ENCODE measurements at regions not wholly inside any gene's neighbourhood (a gene's known extent, or its start where the extent isn't known, plus 50 kb on each side); places are given as distances from the start of the nearest gene placed in this dataset.

GRCh38 chr22:45061332-45061731 is 51.5 kb upstream of the PHF21B start:
- DNase-seq, result no peak
- no peak for TF ChIP-seq POLR2A (IDR thresholded peaks at IDR 0.05)
- no peak for TF ChIP-seq CTCF (IDR thresholded peaks at IDR 0.05)
- Histone ChIP-seq H3K27ac (no peak overlapping the region), H3K4me3 (no peak overlapping the region), H3K4me1 (no peaks in the 10 kb centered on the region), H3K27me3 (no peaks in the 10 kb centered on the region), H3K36me3 (no peaks in the 10 kb centered on the region), H3K9me3 (no peaks in the 10 kb centered on the region)
- intact Hi-C loops (cut with DNase I; ENCODE audit: low total_unique reads), result no loop called here

GRCh38 chr22:45064313-45065278 is 54.8 kb upstream of the PHF21B start:
- no peak for TF ChIP-seq POLR2A (IDR thresholded peaks at IDR 0.05)
- Histone ChIP-seq H3K27ac (no peak overlapping the region), H3K36me3 (no peaks in the 10 kb centered on the region), H3K4me1 (no peaks in the 10 kb centered on the region), H3K9me3 (no peaks in the 10 kb centered on the region), H3K4me3 (no peak overlapping the region), H3K27me3 (no peaks in the 10 kb centered on the region)
- intact Hi-C loops (cut with DNase I; ENCODE audit: low total_unique reads), result no loop called here
- no peak for DNase-seq

GRCh38 chr22:45065726-45066125 is 55.9 kb upstream of the PHF21B start:
- Histone ChIP-seq H3K36me3 (no peaks in the 10 kb centered on the region), H3K4me1 (no peaks in the 10 kb centered on the region), H3K4me3 (no peak overlapping the region), H3K27me3 (no peaks in the 10 kb centered on the region), H3K9me3 (no peaks in the 10 kb centered on the region), H3K27ac (no peak overlapping the region)
- TF ChIP-seq POLR2A (IDR thresholded peaks at IDR 0.05) (no peak), CTCF (IDR thresholded peaks at IDR 0.05) (no peak)
- intact Hi-C loops (cut with DNase I; ENCODE audit: low total_unique reads), result no loop called here
- no peak for DNase-seq

GRCh38 chr22:45067731-45068130 is 57.9 kb upstream of the PHF21B start:
- Histone ChIP-seq H3K9me3 (no peaks in the 10 kb centered on the region), H3K4me1 (no peaks in the 10 kb centered on the region), H3K27ac (no peak overlapping the region), H3K4me3 (no peak overlapping the region), H3K36me3 (no peaks in the 10 kb centered on the region), H3K27me3 (peaks cover 0 to 4% of the 10 kb centered on the region in 2 donors)
- no peak for DNase-seq
- intact Hi-C loops (cut with DNase I; ENCODE audit: low total_unique reads), result no loop called here
- TF ChIP-seq CTCF (IDR thresholded peaks at IDR 0.05) (no peak), POLR2A (IDR thresholded peaks at IDR 0.05) (no peak)

GRCh38 chr22:45069925-45070324 is 60.1 kb upstream of the PHF21B start:
- TF ChIP-seq CTCF (IDR thresholded peaks at IDR 0.05), result no peak
- no peak for TF ChIP-seq POLR2A (IDR thresholded peaks at IDR 0.05)
- Histone ChIP-seq H3K9me3 (no peaks in the 10 kb centered on the region), H3K4me1 (no peaks in the 10 kb centered on the region), H3K36me3 (no peaks in the 10 kb centered on the region), H3K27me3 (peaks cover 0 to 8% of the 10 kb centered on the region in 2 donors), H3K4me3 (no peak overlapping the region), H3K27ac (no peak overlapping the region)
- DNase-seq, result no peak
- intact Hi-C loops (cut with DNase I; ENCODE audit: low total_unique reads), result no loop called here

Measured in uterus (tissue), 3 donors.